ENCODE measurements at regions not wholly inside any gene's neighbourhood (a gene's known extent, or its start where the extent isn't known, plus 50 kb on each side); places are given as distances from the start of the nearest gene placed in this dataset.

- no peak overlapping the region for H4K5ac ChIP-seq (ENCODE audit: low read depth, low read length)
- TF ChIP-seq CTCF (conservative IDR thresholded peaks at IDR 0.05; ENCODE audit: low read depth, low read length) (no peak), MAFK (IDR thresholded peaks at IDR 0.05; ENCODE audit: low read depth, low read length) (no peak), MXI1 (IDR thresholded peaks at IDR 0.05; ENCODE audit: borderline replicate concordance, low read depth, low read length) (no peak), FOS (IDR thresholded peaks at IDR 0.05; ENCODE audit: low read depth, low read length) (no peak)
- no peak overlapping the region for H3K9ac ChIP-seq (ENCODE audit: low read depth, low read length)
- no peaks in the 10 kb centered on the region for H3K9me1 ChIP-seq (ENCODE audit: insufficient read depth, low read length)
- no peak overlapping the region for H2BK15ac ChIP-seq (ENCODE audit: low read depth, low read length)
- H3K4me3 ChIP-seq (ENCODE audit: insufficient read depth, low read depth, low read length): no peak overlapping the region
- no peak overlapping the region for H2BK5ac ChIP-seq (ENCODE audit: low read depth, low read length, poor library complexity, severe bottlenecking)
- no peak overlapping the region for H2AFZ ChIP-seq (replicated peaks; ENCODE audit: low read length, poor library complexity)
- H4K91ac ChIP-seq (ENCODE audit: insufficient read depth, low read depth, low read length): no peak overlapping the region
- no TSS peak for BruUV-seq (replicated peaks)
- intact Hi-C loops (cut with micrococcal nuclease) (no loop called here), in situ Hi-C loops (cut with MboI; ENCODE audit: low sequenced_read_pairs) (no loop called here), dilution Hi-C loops (cut with HindIII; ENCODE audit: low sequenced_read_pairs, unreplicated experiment) (no loop called here)
- ChIA-PET CTCF (no interaction called here), POLR2A (ENCODE audit: unreplicated experiment) (no interaction called here)
- ATAC-seq (ENCODE audit: low read depth) (no peak), DNase-seq (no peak)
- H4K20me1 ChIP-seq (ENCODE audit: insufficient read depth, low read length): no peaks in the 10 kb centered on the region
- H3K18ac ChIP-seq (ENCODE audit: low read depth, low read length): no peak overlapping the region
- no peak overlapping the region for H2BK20ac ChIP-seq (ENCODE audit: low read depth, low read length)
- H3K14ac ChIP-seq (replicated peaks; ENCODE audit: low read depth, low read length): no peak overlapping the region
- no peaks in the 10 kb centered on the region for H3K36me3 ChIP-seq (ENCODE audit: control insufficient read depth, insufficient read depth, low read length)
- no peak overlapping the region for H2AK9ac ChIP-seq (replicated peaks; ENCODE audit: low read depth, low read length, poor library complexity)
- no peak overlapping the region for H3K4me2 ChIP-seq (ENCODE audit: low read depth, low read length)
- H3K56ac ChIP-seq (ENCODE audit: extremely low read depth, insufficient read depth, low read length): no peak overlapping the region
- H3K4me1 ChIP-seq (ENCODE audit: control insufficient read depth, insufficient read depth, low read length): no peaks in the 10 kb centered on the region
- no peak overlapping the region for H2AK5ac ChIP-seq (ENCODE audit: low read depth, low read length)
- no peak overlapping the region for H2BK120ac ChIP-seq (ENCODE audit: low read depth, low read length)
- no peak overlapping the region for H4K8ac ChIP-seq (ENCODE audit: low read depth in 2 of 2, low read length in 2 of 2)
- H3K4ac ChIP-seq (ENCODE audit: low read depth, low read length): no peak overlapping the region
- no peak overlapping the region for H3K23ac ChIP-seq (ENCODE audit: low read depth, low read length)
- H3K79me1 ChIP-seq (ENCODE audit: low read depth in 1 of 2, low read length in 2 of 2): no peaks in the 10 kb centered on the region
- no peaks in the 10 kb centered on the region for H3K27me3 ChIP-seq (ENCODE audit: control insufficient read depth, insufficient read depth, low read length)
- H3K27ac ChIP-seq (ENCODE audit: insufficient read depth, low read length): no peak overlapping the region
- H3K9me3 ChIP-seq (ENCODE audit: control insufficient read depth, insufficient read depth, low read length): no peaks in the 10 kb centered on the region
Observed at GRCh38 chr6:119428633-119429032, 79.1 kb upstream of the MAN1A1 start.

All from IMR-90 (cell line).